GM21619 (cell line): ENCODE measurements at regions not wholly inside any gene's neighbourhood (a gene's known extent, or its start where the extent isn't known, plus 50 kb on each side); places are given as distances from the start of the nearest gene placed in this dataset.
"Not testable (repeated sequence)": the region's sequence is repeated elsewhere in the genome, so short reads cannot be mapped to it uniquely, and the experiment has no call there.

Experiments
- ATAC-seq: cut with Tn5 transposase; IDR thresholded peaks from one replicate; pipeline ENCODE4 v1.9.1; 2021; ENCODE audit not compliant: unreplicated experiment

GRCh38 chr4:13761581-13761980, 134.1 kb upstream of the BOD1L1 start:
- not testable (repeated sequence) for ATAC-seq

- ATAC-seq = no peak
Measured at GRCh38 chr4:13762130-13762529, 134.6 kb upstream of the BOD1L1 start.

- no peak for ATAC-seq
Measured at GRCh38 chr4:13763707-13764106, 136.2 kb upstream of the BOD1L1 start.

GRCh38 chr4:13765539-13765938, 138.0 kb upstream of the BOD1L1 start:
- ATAC-seq = no peak

- ATAC-seq = no peak
Measured at GRCh38 chr4:13766761-13767540, 139.4 kb upstream of the BOD1L1 start.

GRCh38 chr4:13777341-13777740, 149.8 kb upstream of the BOD1L1 start:
- no peak for ATAC-seq

- ATAC-seq = no peak
Measured at GRCh38 chr4:13778367-13778766, 150.8 kb upstream of the BOD1L1 start.

- ATAC-seq = no peak
Measured at GRCh38 chr4:13782231-13782630, 154.7 kb upstream of the BOD1L1 start.

GRCh38 chr4:13783800-13784411, 156.4 kb upstream of the BOD1L1 start:
- ATAC-seq = no peak

- ATAC-seq = no peak
Measured at GRCh38 chr4:13793020-13793710, 165.6 kb upstream of the BOD1L1 start.

GRCh38 chr4:13794819-13795565, 167.5 kb upstream of the BOD1L1 start:
- no peak for ATAC-seq

GRCh38 chr4:13797061-13797460, 169.5 kb upstream of the BOD1L1 start:
- no peak for ATAC-seq

- no peak for ATAC-seq
Measured at GRCh38 chr4:13815231-13815630, 187.7 kb upstream of the BOD1L1 start.

- ATAC-seq = no peak
Measured at GRCh38 chr4:13816472-13816871, 188.9 kb upstream of the BOD1L1 start.

- no peak for ATAC-seq
Measured at GRCh38 chr4:13821522-13821921, 194.0 kb upstream of the BOD1L1 start.

GRCh38 chr4:13825822-13826221, 198.3 kb upstream of the BOD1L1 start:
- not testable (repeated sequence) for ATAC-seq

- ATAC-seq = no peak
Measured at GRCh38 chr4:13829457-13829856, 201.9 kb upstream of the BOD1L1 start.

- no peak for ATAC-seq
Measured at GRCh38 chr4:13830449-13830848, 202.9 kb upstream of the BOD1L1 start.

- no peak for ATAC-seq
Measured at GRCh38 chr4:13833171-13833804, 205.8 kb upstream of the BOD1L1 start.

- ATAC-seq = no peak
Measured at GRCh38 chr4:13836946-13837912, 209.7 kb upstream of the BOD1L1 start.
